HCT116 (cell line): ENCODE measurements at regions not wholly inside any gene's neighbourhood (a gene's known extent, or its start where the extent isn't known, plus 50 kb on each side); places are given as distances from the start of the nearest gene placed in this dataset.

Experiments
- ATAC-seq: fragments of 200-7000 bp; cut with Tn5 transposase; 2 replicates; pipeline ENCODE4 v1.9.1; 2020; ENCODE audit warnings: mild to moderate bottlenecking, moderate library complexity
- BruUV-seq: library from RNA; stranded (reverse); fragments of 400-500 nt; replicated peaks from 2 replicates; lab custom pipeline; 2021; lab: Mats Ljungman, UMichigan
- CTCF ChIA-PET: fragments of 300-600 bp; sonication (Branson Sonifier 250); formaldehyde crosslinking; loops from one replicate; lab custom pipeline; 2021; ENCODE audit warnings: antibody characterized with exemption; lab: Charles Lee
- POLR2A ChIA-PET: fragments of 300-600, 350-600 bp; sonication (Branson Sonifier 250); formaldehyde crosslinking; loops from one replicate; lab custom pipeline; 2021; ENCODE audit warnings: antibody characterized with exemption; lab: Charles Lee
- RAD21 ChIA-PET, 2 experiments: fragments of 300-600 bp; sonication (Branson Sonifier 250); formaldehyde crosslinking; loops; one replicate each; lab custom pipeline; 2023; ENCODE audit warnings: low total read pairs in 2 of 2; ENCODE audit not compliant: uncharacterized antibody in 2 of 2, unreplicated experiment in 2 of 2, low non-redundant PET in 1 of 2; lab: Charles Lee
- DNase-seq: peaks from one replicate; pipeline ENCODE4 v3.0.0-alpha.2; 2010; ENCODE audit warnings: low read depth, low spot score
- H2AFZ ChIP-seq: fragments of 200-600 bp; shearing (Covaris generic), sonication (generic); 2 replicates; pipeline ENCODE4 v1.6.1; 2017; ENCODE audit warnings: low read depth, mixed run types, mixed read lengths, antibody characterized with exemption, low read length; ENCODE audit not compliant: poor library complexity, severe bottlenecking
- H3K27ac ChIP-seq: 2 replicates; pipeline ENCODE4 v1.5.1; 2012; ENCODE audit warnings: low read depth, low read length
- H3K27me3 ChIP-seq: fragments of 200-600 bp; sonication (generic); 2 replicates; pipeline ENCODE4 v1.6.1; 2016; ENCODE audit warnings: mixed run types, low read length, mixed read lengths; ENCODE audit not compliant: insufficient read depth
- H3K36me3 ChIP-seq, 2 experiments: fragments of 200-500 bp in 1 of 2; fragments of 200-600 bp in 1 of 2; sonication (Bioruptor generic) in 1 of 2; sonication (generic) in 1 of 2; 2 replicates each; pipeline versions ENCODE4 v1.5.1 to v1.6.1; 2014 to 2016; ENCODE audit warnings: low read length in 2 of 2, inconsistent platforms in 1 of 2, mixed read lengths in 1 of 2, mixed run types in 1 of 2; ENCODE audit not compliant: insufficient read depth in 2 of 2, control insufficient read depth in 1 of 2
- H3K4me1 ChIP-seq, 2 experiments: fragments of 200-600 bp in 1 of 2; sonication (generic) in 1 of 2; 2 replicates each; pipeline versions ENCODE4 v1.5.1 to v1.6.1; 2012 to 2017; ENCODE audit warnings: low read length in 2 of 2, inconsistent platforms in 1 of 2, mild to moderate bottlenecking in 1 of 2, mixed read lengths in 1 of 2, mixed run types in 1 of 2, moderate library complexity in 1 of 2; ENCODE audit not compliant: insufficient read depth in 2 of 2, control insufficient read depth in 1 of 2
- H3K4me2 ChIP-seq: fragments of 200-600 bp; sonication (generic); 2 replicates; pipeline ENCODE4 v1.6.1; 2017; ENCODE audit warnings: mixed run types, low read length, mixed read lengths
- H3K4me3 ChIP-seq, 2 experiments: fragments of 200-600 bp in 1 of 2; sonication (generic) in 1 of 2; replicated peaks in 1 of 2; 2 replicates each; pipeline ENCODE4 v1.5.1; 2011 to 2016; ENCODE audit warnings: low read length in 2 of 2, control low read depth in 1 of 2, low read depth in 1 of 2, mild to moderate bottlenecking in 1 of 2, mixed read lengths in 1 of 2, mixed run types in 1 of 2
- H3K79me2 ChIP-seq: fragments of 200-600 bp; sonication (generic); 2 replicates; pipeline ENCODE4 v1.6.1; 2017; ENCODE audit warnings: mild to moderate bottlenecking, mixed run types, low read length, moderate library complexity, mixed read lengths; ENCODE audit not compliant: insufficient read depth
- H3K9ac ChIP-seq: fragments of 200-600 bp; sonication (generic); 2 replicates; pipeline ENCODE4 v1.6.1; 2016; ENCODE audit warnings: low read length, mixed read lengths
- H3K9me2 ChIP-seq: fragments of 200-600 bp; sonication (generic), shearing (Covaris generic); 2 replicates; pipeline ENCODE4 v1.6.1; 2017; ENCODE audit warnings: mixed run types, mild to moderate bottlenecking, moderate library complexity; ENCODE audit not compliant: insufficient read depth
- H3K9me3 ChIP-seq, 2 experiments: fragments of 200-500 bp in 1 of 2; fragments of 200-600 bp in 1 of 2; sonication (Bioruptor generic) in 1 of 2; sonication (generic) in 1 of 2; 2 replicates each; pipeline ENCODE4 v1.6.1; 2014 to 2017; ENCODE audit warnings: low read length in 2 of 2, mixed read lengths in 2 of 2, inconsistent platforms in 1 of 2, low read depth in 1 of 2, mild to moderate bottlenecking in 1 of 2, mixed run types in 1 of 2, moderate library complexity in 1 of 2; ENCODE audit not compliant: control insufficient read depth in 1 of 2, insufficient read depth in 1 of 2
- H4K20me1 ChIP-seq: fragments of 200-600 bp; sonication (generic), shearing (Covaris generic); 2 replicates; pipeline ENCODE4 v1.6.1; 2017; ENCODE audit warnings: mixed run types, mild to moderate bottlenecking, moderate library complexity; ENCODE audit not compliant: insufficient read depth
- ATF3 ChIP-seq: IDR thresholded peaks from 2 replicates; pipeline ENCODE4 v1.6.1; 2012
- CEBPB ChIP-seq: IDR thresholded peaks from 2 replicates; pipeline ENCODE4 v1.6.1; 2012; ENCODE audit warnings: low read depth
- EGR1 ChIP-seq: IDR thresholded peaks from 2 replicates; pipeline ENCODE4 v1.6.1; 2012; ENCODE audit warnings: low read depth
- EZH2 ChIP-seq: fragments of 200-600 bp; sonication (generic); IDR thresholded peaks from 2 replicates; pipeline ENCODE4 v1.6.1; 2017; ENCODE audit warnings: antibody characterized with exemption, mixed run types
- JUND ChIP-seq: IDR thresholded peaks from 2 replicates; pipeline ENCODE4 v1.6.1; 2012
- MAX ChIP-seq: IDR thresholded peaks from 2 replicates; pipeline ENCODE4 v1.6.1; 2012
- POLR2AphosphoS5 ChIP-seq: IDR thresholded peaks from 2 replicates; pipeline ENCODE4 v1.6.1; 2011; ENCODE audit warnings: mild to moderate bottlenecking, low read depth, low read length, moderate library complexity
- SIN3A ChIP-seq: IDR thresholded peaks from 2 replicates; pipeline ENCODE4 v1.6.1; 2012; ENCODE audit warnings: low read depth
- TCF7L2 ChIP-seq: IDR thresholded peaks from 2 replicates; pipeline ENCODE4 v1.7.0; 2011; ENCODE audit warnings: borderline replicate concordance, inconsistent platforms; ENCODE audit not compliant: insufficient read depth, insufficient read length; ENCODE audit errors: extremely low read depth
- YY1 ChIP-seq: IDR thresholded peaks from 2 replicates; pipeline ENCODE4 v1.6.1; 2011; ENCODE audit warnings: low read length, low read depth, moderate library complexity, mild to moderate bottlenecking; ENCODE audit not compliant: insufficient replicate concordance; ENCODE audit errors: extremely low read depth
- ZFX ChIP-seq: fragments of 450-650 bp; IDR thresholded peaks from 2 replicates; pipeline ENCODE4 v1.6.1; 2017
- intact Hi-C: fragments of 100-400 bp; cut with micrococcal nuclease; formaldehyde crosslinking; loops from 2 replicates; pipeline ENCODE4 v1.10.0; 2022

DNA sequence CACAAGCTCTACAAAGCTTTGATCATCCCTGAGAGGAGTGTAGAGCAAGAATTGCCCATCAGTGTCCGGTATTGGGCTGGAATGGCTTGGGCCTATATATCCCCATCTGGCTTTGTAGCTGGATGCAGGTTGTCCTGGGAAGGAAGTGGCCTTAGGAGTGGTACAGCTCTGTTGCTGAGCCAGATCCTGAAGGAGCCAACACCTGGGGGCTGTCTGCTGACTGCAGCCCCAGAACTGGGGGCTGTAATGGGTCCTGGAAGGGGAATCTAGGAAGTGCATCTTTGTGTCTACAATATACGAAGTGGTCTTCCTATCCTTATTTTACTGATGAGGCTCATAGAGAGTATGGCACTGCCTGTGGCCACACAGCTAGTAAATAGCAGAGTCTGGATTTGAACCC is 145.9 kb downstream of the CDC5L start:
- Histone ChIP-seq H3K27me3 (no peaks in the 10 kb centered on the region), H3K9me2 (no peaks in the 10 kb centered on the region), H4K20me1 (no peaks in the 10 kb centered on the region), H2AFZ (no peak overlapping the region), H3K36me3 (no peaks in the 10 kb centered on the region), H3K4me2 (no peak overlapping the region), H3K27ac (no peak overlapping the region), H3K4me3 (no peak overlapping the region), H3K9me3 (no peaks in the 10 kb centered on the region), H3K9ac (no peak overlapping the region), H3K4me1 (no peaks in the 10 kb centered on the region), H3K79me2 (no peaks in the 10 kb centered on the region)
- intact Hi-C loops, result no loop called here
- no peak for DNase-seq
- CTCF ChIA-PET, result no interaction called here
- RAD21 ChIA-PET, result no interaction called here
- no peak for ATAC-seq
- no TSS peak for BruUV-seq
- TF ChIP-seq MAX, result no peak
- no peak for TF ChIP-seq CEBPB
- TF ChIP-seq EGR1, result no peak
- TF ChIP-seq, all 23 proteins: peak for 0
- POLR2A ChIA-PET, result no interaction called here

- Histone ChIP-seq H2AFZ (no peak overlapping the region), H3K27me3 (no peaks in the 10 kb centered on the region), H3K4me1 (no peaks in the 10 kb centered on the region), H4K20me1 (no peaks in the 10 kb centered on the region), H3K9me2 (no peaks in the 10 kb centered on the region), H3K4me2 (no peak overlapping the region), H3K4me3 (no peak overlapping the region), H3K9ac (no peak overlapping the region)
- POLR2A ChIA-PET, result no interaction called here
- ATAC-seq (no peak), DNase-seq (no peak)
- RAD21 ChIA-PET, result no interaction called here
- CTCF ChIA-PET, result no interaction called here
- TF ChIP-seq ZFX, result no peak
- TF ChIP-seq, all 23 proteins: peak for 0
- Histone ChIP-seq H3K79me2 (no peaks in the 10 kb centered on the region), H3K9me3 (no peaks in the 10 kb centered on the region), H3K27ac (no peak overlapping the region), H3K36me3 (no peaks in the 10 kb centered on the region)
- intact Hi-C loops, result no loop called here
- no TSS peak for BruUV-seq
Observed at GRCh38 chr6:44534291-44534690, 146.8 kb downstream of the CDC5L start.

GRCh38 chr6:44535446-44535845 is 147.9 kb downstream of the CDC5L start:
- no peak for DNase-seq
- RAD21 ChIA-PET, result no interaction called here
- no peaks in the 10 kb centered on the region for H3K36me3 ChIP-seq
- TF ChIP-seq TCF7L2 (no peak), CEBPB (no peak), ATF3 (no peak), MAX (no peak), POLR2AphosphoS5 (no peak), JUND (no peak), YY1 (no peak), EGR1 (no peak), SIN3A (no peak), EZH2 (no peak)
- H3K4me2 ChIP-seq, result no peak overlapping the region
- BruUV-seq, result no TSS peak
- H3K79me2 ChIP-seq, result no peaks in the 10 kb centered on the region
- CTCF ChIA-PET, result no interaction called here
- ATAC-seq, result no peak
- no peaks in the 10 kb centered on the region for H3K9me3 ChIP-seq
- H3K9me2 ChIP-seq, result no peaks in the 10 kb centered on the region
- POLR2A ChIA-PET, result no interaction called here
- intact Hi-C loops, result no loop called here
- no peak overlapping the region for H2AFZ ChIP-seq
- H3K27me3 ChIP-seq, result no peaks in the 10 kb centered on the region
- H3K4me3 ChIP-seq, result no peak overlapping the region
- H3K4me1 ChIP-seq, result no peaks in the 10 kb centered on the region
- no peaks in the 10 kb centered on the region for H4K20me1 ChIP-seq
- no peak overlapping the region for H3K9ac ChIP-seq
- no peak overlapping the region for H3K27ac ChIP-seq
